Caco-2 (cell line): ENCODE measurements at regions not wholly inside any gene's neighbourhood (a gene's known extent, or its start where the extent isn't known, plus 50 kb on each side); places are given as distances from the start of the nearest gene placed in this dataset.

ENCODE experiments used
- BruUV-seq: library from RNA; stranded (reverse); fragments of 400-500 nt; replicated peaks from 2 replicates; lab custom pipeline; 2021; lab: Mats Ljungman, UMichigan
- CTCF ChIA-PET: fragments of 300-600 bp; sonication (Branson Sonifier 250); formaldehyde crosslinking; loops from one replicate; lab custom pipeline; 2022; ENCODE audit warnings: antibody characterized with exemption; lab: Charles Lee
- POLR2A ChIA-PET: fragments of 300-600 bp; sonication (Branson Sonifier 250); formaldehyde crosslinking; loops from one replicate; lab custom pipeline; 2022; ENCODE audit warnings: antibody characterized with exemption; lab: Charles Lee
- DNase-seq, 2 experiments: peaks; one replicate each; pipeline versions ENCODE4 v3.0.0 to v3.0.0-alpha.2; 2020 to 2022
- H3K27me3 ChIP-seq: replicated peaks from 2 replicates; pipeline ENCODE4 v1.6.0; 2011; ENCODE audit warnings: low read length; ENCODE audit not compliant: control insufficient read depth, insufficient read depth
- H3K36me3 ChIP-seq: 2 replicates; pipeline ENCODE4 v1.5.1; 2011; ENCODE audit warnings: low read length; ENCODE audit not compliant: control insufficient read depth, insufficient read depth
- H3K4me1 ChIP-seq: fragments of 250-450 bp; sonication (Bioruptor Pico); 2 replicates; pipeline ENCODE4 v1.5.1; 2020; ENCODE audit warnings: mild to moderate bottlenecking
- H3K4me3 ChIP-seq: 2 replicates; pipeline ENCODE4 v1.5.1; 2011; ENCODE audit warnings: low read depth, mild to moderate bottlenecking, control low read depth, low read length
- H3K9me3 ChIP-seq: fragments of 250-450 bp; sonication (Bioruptor Pico); 2 replicates; pipeline ENCODE4 v1.5.1; 2020; ENCODE audit warnings: mild to moderate bottlenecking, moderate library complexity
- H3K27ac Mint-ChIP-seq: one replicate; pipeline ENCODE4 v1.8.0; 2022; ENCODE audit warnings: mixed read lengths; ENCODE audit not compliant: unreplicated experiment
- H3K27me3 Mint-ChIP-seq: one replicate; pipeline ENCODE4 v1.8.0; 2022; ENCODE audit warnings: mixed read lengths; ENCODE audit not compliant: insufficient read depth, unreplicated experiment
- H3K36me3 Mint-ChIP-seq: one replicate; pipeline ENCODE4 v1.8.0; 2022; ENCODE audit warnings: mild to moderate bottlenecking, mixed read lengths; ENCODE audit not compliant: insufficient read depth, unreplicated experiment
- H3K4me1 Mint-ChIP-seq: one replicate; pipeline ENCODE4 v1.8.0; 2022; ENCODE audit warnings: low read depth, mixed read lengths; ENCODE audit not compliant: unreplicated experiment
- H3K4me3 Mint-ChIP-seq: one replicate; pipeline ENCODE4 v1.8.0; 2022; ENCODE audit warnings: mild to moderate bottlenecking, moderate library complexity, mixed read lengths; ENCODE audit not compliant: unreplicated experiment
- H3K9me3 Mint-ChIP-seq: one replicate; pipeline ENCODE4 v1.8.0; 2022; ENCODE audit warnings: mixed read lengths; ENCODE audit not compliant: unreplicated experiment
- CTCF ChIP-seq, 2 experiments: fragments of 200-600 bp in 1 of 2; IDR thresholded peaks; 1 replicate in 1 of 2; 2 replicates in 1 of 2; pipeline versions ENCODE4 v1.5.1 to v1.8.0; 2011 to 2022; ENCODE audit warnings: antibody characterized with exemption in 1 of 2, control low read depth in 1 of 2, inconsistent platforms in 1 of 2, low read depth in 1 of 2, low read length in 1 of 2, mild to moderate bottlenecking in 1 of 2, moderate library complexity in 1 of 2; ENCODE audit not compliant: insufficient read depth in 1 of 2, severe bottlenecking in 1 of 2, unreplicated experiment in 1 of 2
- intact Hi-C: fragments of 100-400 bp; cut with micrococcal nuclease; formaldehyde crosslinking; loops from one replicate; pipeline ENCODE4 v1.10.0; 2022; ENCODE audit not compliant: unreplicated experiment

- CTCF ChIA-PET = no interaction called here
Measured at GRCh38 chr2:42872721-42873120, 80.3 kb upstream of the HAAO start.

GRCh38 chr2:42871372-42871771 lies 79.0 kb upstream of the HAAO start:
- H3K27me3 ChIP-seq = no peaks in the 10 kb centered on the region
- POLR2A ChIA-PET = no interaction called here
- no peak overlapping the region for H3K4me3 Mint-ChIP-seq
- no peaks in the 10 kb centered on the region for H3K4me1 ChIP-seq
- H3K4me3 ChIP-seq = no peak overlapping the region
- no peaks in the 10 kb centered on the region for H3K27me3 Mint-ChIP-seq
- CTCF ChIA-PET = no interaction called here
- DNase-seq = no peak
- no peaks in the 10 kb centered on the region for H3K36me3 Mint-ChIP-seq
- no peak overlapping the region for H3K27ac Mint-ChIP-seq
- H3K9me3 Mint-ChIP-seq = peaks cover 22% of the 10 kb centered on the region
- H3K9me3 ChIP-seq = peaks cover 6% of the 10 kb centered on the region; the same call in 1 of the 2 replicates
- BruUV-seq = no TSS peak
- intact Hi-C loops = no loop called here
- TF ChIP-seq CTCF (IDR thresholded peaks at IDR 0.05; ENCODE audit: insufficient read depth in 1 of 2, low read depth in 1 of 2, low read length in 1 of 2, severe bottlenecking in 1 of 2, unreplicated experiment in 1 of 2) = no peak
- no peaks in the 10 kb centered on the region for H3K4me1 Mint-ChIP-seq
- no peaks in the 10 kb centered on the region for H3K36me3 ChIP-seq

More at GRCh38 chr2:42872721-42873120, 80.3 kb upstream of the HAAO start:
- intact Hi-C loops = no loop called here
- no peak for DNase-seq
- H3K4me1 ChIP-seq = no peaks in the 10 kb centered on the region
- no peaks in the 10 kb centered on the region for H3K36me3 Mint-ChIP-seq
- H3K27me3 Mint-ChIP-seq = no peaks in the 10 kb centered on the region
- H3K4me3 Mint-ChIP-seq = no peak overlapping the region
- no TSS peak for BruUV-seq
- H3K4me3 ChIP-seq = no peak overlapping the region
- no peak for TF ChIP-seq CTCF (IDR thresholded peaks at IDR 0.05; ENCODE audit: insufficient read depth in 1 of 2, low read depth in 1 of 2, low read length in 1 of 2, severe bottlenecking in 1 of 2, unreplicated experiment in 1 of 2)
- H3K27me3 ChIP-seq = no peaks in the 10 kb centered on the region
- H3K27ac Mint-ChIP-seq = no peak overlapping the region
- POLR2A ChIA-PET = no interaction called here
- peaks cover 22% of the 10 kb centered on the region for H3K9me3 Mint-ChIP-seq
- no peaks in the 10 kb centered on the region for H3K36me3 ChIP-seq
- no peaks in the 10 kb centered on the region for H3K4me1 Mint-ChIP-seq
- peaks cover 6% of the 10 kb centered on the region; the same call in 1 of the 2 replicates for H3K9me3 ChIP-seq

DNA sequence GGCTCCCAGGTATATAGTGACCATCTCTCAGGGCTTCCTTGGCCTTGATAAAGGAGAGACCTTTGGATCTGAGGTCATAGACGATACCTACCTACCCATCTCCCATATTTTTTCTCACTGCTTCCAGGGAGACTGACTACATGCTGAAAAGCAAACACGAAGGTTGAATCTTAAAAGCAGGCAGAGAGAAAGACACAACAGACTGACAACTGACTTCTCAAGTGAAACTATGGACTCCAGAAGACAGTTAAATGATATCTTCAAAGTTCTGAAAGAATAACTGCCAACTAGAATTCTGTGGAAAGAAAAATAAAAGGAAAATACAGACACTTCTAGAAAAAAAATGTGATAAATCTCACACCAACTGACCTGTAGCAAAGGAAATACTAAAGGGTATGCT lies 76.5 kb upstream of the HAAO start:
- no peaks in the 10 kb centered on the region for H3K27me3 ChIP-seq
- no peaks in the 10 kb centered on the region for H3K36me3 ChIP-seq
- no TSS peak for BruUV-seq
- no peak for TF ChIP-seq CTCF (IDR thresholded peaks at IDR 0.05; ENCODE audit: insufficient read depth in 1 of 2, low read depth in 1 of 2, low read length in 1 of 2, severe bottlenecking in 1 of 2, unreplicated experiment in 1 of 2)
- peaks cover 6% of the 10 kb centered on the region; the same call in 1 of the 2 replicates for H3K9me3 ChIP-seq
- ChIA-PET CTCF (no interaction called here), POLR2A (no interaction called here)
- intact Hi-C loops = no loop called here
- no peaks in the 10 kb centered on the region for H3K36me3 Mint-ChIP-seq
- H3K4me3 ChIP-seq = no peak overlapping the region
- H3K4me1 Mint-ChIP-seq = no peaks in the 10 kb centered on the region
- no peaks in the 10 kb centered on the region for H3K4me1 ChIP-seq
- no peak overlapping the region for H3K27ac Mint-ChIP-seq
- no peak overlapping the region for H3K4me3 Mint-ChIP-seq
- DNase-seq = no peak
- no peaks in the 10 kb centered on the region for H3K27me3 Mint-ChIP-seq
- H3K9me3 Mint-ChIP-seq = peaks cover 22% of the 10 kb centered on the region
